NCI-H2171 treated with DMSO at 0.1 percent for 48 hours (cell line): ENCODE measurements at regions not wholly inside any gene's neighbourhood (a gene's known extent, or its start where the extent isn't known, plus 50 kb on each side); places are given as distances from the start of the nearest gene placed in this dataset.
"Not testable (repeated sequence)": the region's sequence is repeated elsewhere in the genome, so short reads cannot be mapped to it uniquely, and the experiment has no call there.

Experiments
- DNase-seq: peaks from one replicate; lab custom pipeline; 2025; lab: John Stamatoyannopoulos, UW

GRCh38 chr14:106522118-106522517 is 995.7 kb downstream of the TMEM121 start:
- not testable (repeated sequence) for DNase-seq

- no peak for DNase-seq
These were observed 996.6 kb downstream of the TMEM121 start for GRCh38 chr14:106522990-106523389.

- DNase-seq = no peak
These were observed 1002.3 kb downstream of the TMEM121 start for GRCh38 chr14:106528717-106529116.

- DNase-seq = no peak
These were observed 1003.6 kb downstream of the TMEM121 start for GRCh38 chr14:106530031-106530422.

- DNase-seq = no peak
These were observed 1004.2 kb downstream of the TMEM121 start for GRCh38 chr14:106530423-106531107.

- DNase-seq = not testable (repeated sequence)
These were observed 1011.2 kb downstream of the TMEM121 start for GRCh38 chr14:106537597-106537996.

- DNase-seq = no peak
These were observed 1011.8 kb downstream of the TMEM121 start for GRCh38 chr14:106538201-106538600.

- no peak for DNase-seq
These were observed 1021.5 kb downstream of the TMEM121 start for GRCh38 chr14:106547735-106548434.

GRCh38 chr14:106549064-106549463 is 1022.7 kb downstream of the TMEM121 start:
- DNase-seq = no peak

- DNase-seq = no peak
These were observed 1024.9 kb downstream of the TMEM121 start for GRCh38 chr14:106551265-106551664.

- DNase-seq = not testable (repeated sequence)
These were observed 1029.8 kb downstream of the TMEM121 start for GRCh38 chr14:106556211-106556610.

GRCh38 chr14:106556665-106557289 is 1030.4 kb downstream of the TMEM121 start:
- peak; percentile 8 for DNase-seq

GRCh38 chr14:106562451-106562850 is 1036.1 kb downstream of the TMEM121 start:
- no peak for DNase-seq

- no peak for DNase-seq
These were observed 1037.8 kb downstream of the TMEM121 start for GRCh38 chr14:106564058-106564643.

GRCh38 chr14:106578481-106578880 is 1052.1 kb downstream of the TMEM121 start:
- no peak for DNase-seq

GRCh38 chr14:106579084-106579483 is 1052.7 kb downstream of the TMEM121 start:
- DNase-seq = no peak

GRCh38 chr14:106585692-106586091 is 1059.3 kb downstream of the TMEM121 start:
- DNase-seq = no peak

- peak; percentile 4 for DNase-seq
These were observed 1059.8 kb downstream of the TMEM121 start for GRCh38 chr14:106586098-106586704.

- DNase-seq = not testable (repeated sequence)
These were observed 1065.2 kb downstream of the TMEM121 start for GRCh38 chr14:106591539-106591938.

GRCh38 chr14:106592115-106592852 is 1065.9 kb downstream of the TMEM121 start:
- not testable (repeated sequence) for DNase-seq

GRCh38 chr14:106599209-106599608 is 1072.8 kb downstream of the TMEM121 start:
- DNase-seq = no peak
